ENCODE measurements at regions not wholly inside any gene's neighbourhood (a gene's known extent, or its start where the extent isn't known, plus 50 kb on each side); places are given as distances from the start of the nearest gene placed in this dataset.

DNA sequence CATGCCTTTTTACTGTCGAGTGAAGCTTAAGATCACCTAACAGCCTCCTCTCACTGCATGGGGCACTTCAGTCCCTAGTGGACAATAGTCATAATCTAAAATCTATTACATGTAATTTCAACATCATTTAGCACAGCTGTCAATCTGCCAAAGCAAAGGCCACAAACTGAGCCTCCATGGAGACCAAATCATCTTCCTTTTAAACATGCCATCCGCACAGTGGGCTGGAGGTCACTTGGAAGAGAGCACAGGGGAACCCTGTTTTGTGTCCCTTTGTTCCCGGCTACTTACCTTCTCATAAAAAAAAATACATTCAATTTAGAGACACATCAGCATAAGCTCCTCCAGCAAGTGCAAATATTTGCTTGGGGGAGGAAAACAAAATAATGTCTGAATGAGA, 167.3 kb downstream of the SQOR start:
- TF ChIP-seq EZH2 (IDR thresholded peaks at IDR 0.05; ENCODE audit: borderline replicate concordance, insufficient read depth, low read depth, low read length, poor library complexity, severe bottlenecking): no peak
- TF ChIP-seq CTCF (IDR thresholded peaks at IDR 0.05): no peak

All from B cell (primary cell).